HG03175 (cell line): ENCODE measurements at regions not wholly inside any gene's neighbourhood (a gene's known extent, or its start where the extent isn't known, plus 50 kb on each side); places are given as distances from the start of the nearest gene placed in this dataset.

Experiments used
- ATAC-seq: cut with Tn5 transposase; IDR thresholded peaks from one replicate; pipeline ENCODE4 v1.9.1; 2021; ENCODE audit warnings: mild to moderate bottlenecking, moderate library complexity; ENCODE audit not compliant: unreplicated experiment

DNA sequence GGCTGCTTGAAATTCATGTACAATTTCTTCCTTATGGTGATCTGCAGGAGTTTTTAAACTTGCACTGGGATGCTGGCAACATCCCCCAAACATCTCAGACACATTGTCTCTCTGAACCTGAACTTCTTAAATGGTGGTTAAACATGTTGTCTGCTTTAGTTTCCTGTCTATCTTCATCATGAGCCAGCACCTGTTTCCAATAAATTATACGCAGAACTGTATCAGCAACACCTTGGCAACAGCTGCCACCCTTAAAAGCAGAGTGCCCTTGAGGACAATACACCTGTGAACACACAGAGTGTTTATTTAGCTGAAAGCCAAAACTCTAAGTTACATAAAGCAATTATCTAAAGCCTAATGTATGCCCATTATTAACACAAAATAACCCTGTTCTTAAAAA lies 242.9 kb downstream of the WNT5A start:
- ATAC-seq, result no peak

- ATAC-seq, result no peak
These were observed 243.4 kb downstream of the WNT5A start for GRCh38 chr3:55243678-55244077.

GRCh38 chr3:55242921-55243320 lies 244.2 kb downstream of the WNT5A start:
- no peak for ATAC-seq

DNA sequence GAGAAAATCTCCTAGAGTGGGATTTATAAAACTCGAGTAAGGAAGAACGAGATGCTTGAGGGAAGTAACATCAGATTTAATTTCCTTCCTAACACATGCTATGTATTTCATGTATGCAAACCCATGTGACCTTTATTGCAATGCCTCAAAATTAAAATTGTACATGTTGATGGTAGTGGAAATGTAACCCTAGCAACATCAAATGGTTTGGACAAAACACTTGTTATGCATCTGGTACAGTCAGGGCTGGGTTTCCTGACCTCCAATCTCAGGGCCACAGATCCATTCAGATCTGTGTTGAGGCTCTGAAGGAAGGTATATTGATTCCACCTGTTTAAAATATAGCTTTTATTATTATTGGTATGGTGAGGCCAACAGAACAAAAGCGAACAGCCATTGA lies 246.0 kb downstream of the WNT5A start:
- no peak for ATAC-seq

- no peak for ATAC-seq
These were observed 251.7 kb downstream of the WNT5A start for GRCh38 chr3:55235416-55235815.

DNA sequence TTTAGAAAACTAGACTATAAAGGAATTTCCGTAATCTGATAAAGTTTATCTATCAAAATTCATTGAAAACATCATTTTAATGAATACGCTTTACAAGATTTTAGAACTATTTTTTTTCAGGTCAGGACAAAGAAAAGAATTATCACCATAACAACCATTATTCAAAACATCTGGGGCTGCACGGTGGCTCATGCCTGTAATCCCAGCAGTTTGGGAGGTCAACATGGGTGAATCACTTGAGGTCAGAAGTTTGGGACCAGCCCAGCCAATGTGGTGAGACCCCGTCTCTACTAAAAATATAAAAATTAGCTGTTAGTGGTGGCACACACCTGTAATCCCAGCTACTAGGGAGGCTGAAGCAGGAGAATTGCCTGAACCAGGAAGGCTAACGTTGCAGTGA lies 260.4 kb downstream of the WNT5A start:
- no peak for ATAC-seq

DNA sequence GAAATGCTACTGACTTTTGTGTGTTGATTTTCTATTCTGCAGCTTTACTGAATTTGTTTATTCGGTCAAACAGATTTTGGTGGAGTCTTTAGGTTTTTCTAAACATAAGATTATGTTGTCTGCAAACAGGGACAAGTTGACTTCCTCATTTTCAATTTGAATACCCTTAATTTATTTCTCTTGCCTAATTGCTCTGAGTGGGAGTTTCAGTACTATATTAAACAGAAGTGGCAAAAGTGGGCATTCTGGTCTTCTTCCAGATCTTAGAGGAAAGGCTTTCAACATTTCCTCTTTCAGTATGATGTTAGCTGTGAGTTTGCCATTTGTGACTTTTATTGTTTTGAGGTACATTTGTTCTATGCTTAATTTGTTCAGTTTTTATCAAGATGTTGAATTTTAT lies 268.5 kb downstream of the WNT5A start:
- no peak for ATAC-seq

- no peak for ATAC-seq
These were observed 279.4 kb downstream of the WNT5A start for GRCh38 chr3:55207744-55208143.

DNA sequence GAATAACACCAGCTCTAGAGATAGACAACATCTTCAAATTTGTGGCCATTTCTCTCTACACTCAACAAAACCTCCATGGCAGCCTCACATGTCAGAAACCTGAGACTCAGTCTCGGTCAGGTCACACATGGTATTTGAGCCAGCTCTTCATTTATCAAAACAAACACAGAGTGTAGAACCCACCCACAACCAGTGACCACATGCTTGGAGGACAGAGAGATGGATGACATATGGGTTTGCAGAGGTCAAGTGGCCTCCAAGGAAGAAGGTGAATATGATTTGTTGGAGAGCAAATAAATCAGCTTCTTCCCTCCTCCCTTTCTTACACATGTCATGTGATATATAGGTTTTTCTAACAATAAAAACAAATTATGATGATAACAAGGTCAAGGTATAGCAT lies 278.1 kb upstream of the LRTM1 start:
- no peak for ATAC-seq

DNA sequence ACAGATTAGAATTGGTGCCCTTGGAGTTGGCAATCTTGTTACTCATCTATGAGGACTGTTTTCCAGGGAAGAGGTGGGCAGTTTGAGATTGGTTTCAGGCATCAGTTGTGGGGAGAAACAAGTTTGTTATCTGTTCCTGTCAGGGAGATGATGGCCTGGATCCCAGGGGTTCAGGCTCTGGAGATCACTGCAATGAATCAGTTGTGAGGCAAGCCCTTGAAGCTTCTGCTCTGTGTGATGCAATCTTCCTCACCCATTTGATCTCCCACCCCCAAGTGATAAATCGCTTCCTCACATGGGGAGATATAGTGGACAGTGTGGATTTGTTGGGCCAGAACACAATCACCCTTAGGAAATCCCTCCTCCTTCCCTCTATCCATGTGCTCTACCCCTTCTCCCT lies 276.6 kb upstream of the LRTM1 start:
- ATAC-seq, result no peak

DNA sequence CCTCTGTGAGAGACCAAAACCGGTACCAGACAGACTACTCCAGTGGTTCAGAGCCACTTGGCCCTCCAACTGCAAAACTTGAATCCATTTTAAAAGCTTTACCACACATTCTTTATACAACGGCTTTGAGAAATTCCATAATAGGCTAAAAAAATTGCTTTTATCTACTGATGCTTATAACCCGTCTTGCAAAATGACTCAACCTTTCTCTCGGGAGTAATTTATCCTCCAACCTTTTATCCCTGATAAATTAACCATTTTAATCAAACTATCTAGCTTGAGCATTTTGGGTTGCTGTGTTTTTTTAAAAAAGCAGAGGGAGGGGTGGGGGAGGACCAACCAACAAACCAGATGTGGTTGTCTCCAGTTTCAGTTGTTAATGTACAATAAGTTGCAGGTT lies 275.7 kb upstream of the LRTM1 start:
- no peak for ATAC-seq

DNA sequence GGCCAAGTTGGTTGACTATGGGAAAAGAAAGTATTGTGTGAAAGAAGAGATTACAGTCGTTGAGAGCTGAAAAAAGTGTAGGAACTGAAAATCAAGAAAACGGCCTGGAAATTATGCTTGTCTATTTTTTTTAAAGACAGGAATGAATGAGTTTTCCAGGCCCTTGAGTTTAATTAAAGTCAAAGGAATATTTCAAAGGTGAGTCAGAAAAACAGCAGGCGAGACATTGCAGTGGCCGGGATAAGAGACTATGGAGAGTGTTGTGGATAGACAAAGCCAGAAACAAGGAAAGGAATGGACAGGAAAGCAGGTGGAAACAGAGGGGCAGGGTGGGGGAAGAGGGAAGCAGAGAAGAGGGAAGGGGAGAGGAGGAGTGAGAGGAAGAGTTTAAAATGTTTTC lies 275.1 kb upstream of the LRTM1 start:
- ATAC-seq, result no peak

GRCh38 chr3:55202326-55202725 lies 274.5 kb upstream of the LRTM1 start:
- ATAC-seq, result no peak

GRCh38 chr3:55201779-55202178 lies 273.9 kb upstream of the LRTM1 start:
- no peak for ATAC-seq

DNA sequence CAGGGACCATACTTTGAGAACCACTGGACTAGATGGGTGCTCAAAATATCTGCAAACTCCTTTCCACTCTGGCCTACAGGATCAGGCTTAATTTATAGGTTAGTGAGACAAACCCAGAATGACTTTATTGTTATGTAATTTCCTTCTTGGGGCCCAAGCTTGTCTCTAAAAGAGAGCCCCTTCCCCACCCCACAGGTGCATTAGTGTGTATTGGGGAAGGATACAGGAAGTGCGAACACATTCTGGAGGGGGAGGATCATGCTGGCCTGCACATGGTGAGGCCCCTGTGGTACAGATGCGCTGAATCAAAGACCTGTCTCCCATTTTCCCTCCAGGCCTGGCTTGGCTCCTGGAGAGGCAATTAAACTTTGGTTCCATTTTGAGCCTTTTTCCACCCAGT lies 273.0 kb upstream of the LRTM1 start:
- ATAC-seq, result no peak

DNA sequence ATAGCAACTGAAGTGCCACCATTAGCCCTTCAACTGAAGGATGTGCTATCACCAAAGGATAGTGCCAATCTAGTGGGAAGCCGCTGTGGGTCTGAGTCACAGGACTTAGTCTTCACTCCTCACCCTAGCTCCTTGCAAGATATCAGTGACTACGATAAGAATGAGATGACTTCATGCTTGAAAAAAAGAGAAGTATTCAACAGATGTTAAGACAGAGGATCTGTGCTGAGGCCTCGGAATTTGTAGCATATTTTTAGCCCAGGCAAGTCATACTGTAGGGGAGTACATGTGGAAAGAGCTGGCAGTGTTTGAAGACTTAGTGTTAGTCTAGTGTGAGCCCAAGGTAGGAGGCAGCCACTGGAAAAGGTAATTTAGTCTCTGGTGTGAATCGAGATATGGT lies 270.7 kb upstream of the LRTM1 start:
- no peak for ATAC-seq

- no peak for ATAC-seq
These were observed 269.2 kb upstream of the LRTM1 start for GRCh38 chr3:55197021-55197420.

- no peak for ATAC-seq
These were observed 268.6 kb upstream of the LRTM1 start for GRCh38 chr3:55196495-55196894.

DNA sequence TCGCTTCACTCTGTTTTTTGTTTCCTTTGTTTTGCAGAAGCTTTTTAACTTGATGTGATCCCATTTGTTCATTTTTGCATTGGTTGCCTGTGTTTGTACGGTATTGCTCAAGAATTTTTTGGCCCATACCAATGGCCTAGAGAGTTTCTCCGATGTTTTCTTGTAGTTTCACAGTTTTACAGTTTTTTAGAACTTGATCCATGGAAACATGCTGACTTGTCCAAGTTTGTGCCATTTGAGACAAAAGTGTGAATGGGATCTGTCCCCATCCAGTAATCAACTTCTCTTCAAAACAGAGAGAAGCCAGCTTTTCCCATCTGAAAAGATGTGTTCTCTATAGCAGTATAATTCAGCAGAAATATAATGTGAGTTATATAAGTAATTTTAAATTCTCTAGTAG lies 266.5 kb upstream of the LRTM1 start:
- no peak for ATAC-seq

- ATAC-seq, result no peak
These were observed 264.3 kb upstream of the LRTM1 start for GRCh38 chr3:55191911-55192775.

DNA sequence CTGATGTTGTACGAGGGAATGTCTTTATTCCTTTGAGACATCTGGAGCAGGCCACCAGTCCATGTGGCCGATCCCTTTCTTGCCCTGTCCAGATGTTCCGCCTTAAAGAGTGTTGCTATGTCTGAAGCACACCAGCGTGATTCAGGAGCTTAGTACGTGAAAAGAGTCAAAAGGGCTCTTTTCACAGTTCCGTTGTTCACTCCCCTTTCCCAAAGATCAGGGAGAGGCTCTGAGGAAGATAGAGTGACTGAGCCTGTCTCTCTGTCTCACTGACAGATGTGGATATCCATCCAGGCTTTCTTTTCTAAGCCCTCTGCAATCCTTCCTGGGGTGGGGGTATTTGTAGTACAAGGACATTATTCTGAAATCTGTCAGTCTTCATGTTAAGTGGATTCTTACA lies 262.5 kb upstream of the LRTM1 start:
- no peak for ATAC-seq

GRCh38 chr3:55189359-55189801 lies 261.5 kb upstream of the LRTM1 start:
- no peak for ATAC-seq

GRCh38 chr3:55185380-55185779 lies 257.5 kb upstream of the LRTM1 start:
- no peak for ATAC-seq
